H1 (cell line): ENCODE measurements at regions not wholly inside any gene's neighbourhood (a gene's known extent, or its start where the extent isn't known, plus 50 kb on each side); places are given as distances from the start of the nearest gene placed in this dataset.

Experiments used
- CTCF ChIA-PET: fragments of 300-600 bp; sonication (Branson Sonifier 250); formaldehyde crosslinking; loops from one replicate; lab custom pipeline; 2021; ENCODE audit not compliant: partially characterized antibody; lab: Charles Lee
- POLR2A ChIA-PET: fragments of 300-600 bp; sonication (Branson Sonifier 250); formaldehyde crosslinking; loops from one replicate; lab custom pipeline; 2021; ENCODE audit warnings: inconsistent platforms; ENCODE audit not compliant: partially characterized antibody; lab: Charles Lee
- DNase-seq, 2 experiments: peaks; one replicate each; pipeline versions ENCODE4 v3.0.0 to v3.0.0-alpha.2; 2010 to 2022; ENCODE audit warnings: low spot score in 2 of 2, low read depth in 1 of 2, mixed read lengths in 1 of 2
- FAIRE-seq: peaks from 2 replicates; lab custom pipeline; 2011; peaks lifted over from hg19 to GRCh38; lab: Jason Lieb, UNC
- H2AFZ ChIP-seq: 2 replicates; pipeline ENCODE4 v1.8.1; 2012; ENCODE audit warnings: low read length, inconsistent platforms
- H2AK5ac ChIP-seq: 2 replicates; pipeline ENCODE4 v1.6.1; 2013; ENCODE audit warnings: low read depth, low read length
- H2BK120ac ChIP-seq: replicated peaks from 2 replicates; pipeline ENCODE3; 2013; ENCODE audit warnings: low read depth, low read length, inconsistent platforms
- H2BK12ac ChIP-seq: 2 replicates; pipeline ENCODE4 v1.6.1; 2013; ENCODE audit warnings: low read depth, low read length
- H2BK15ac ChIP-seq: 2 replicates; pipeline ENCODE4 v1.6.1; 2013; ENCODE audit warnings: low read length
- H2BK20ac ChIP-seq: 2 replicates; pipeline ENCODE4 v1.6.1; 2013; ENCODE audit warnings: low read length
- H2BK5ac ChIP-seq: 2 replicates; pipeline ENCODE4 v1.6.1; 2013; ENCODE audit warnings: low read depth, low read length
- H3K14ac ChIP-seq: 2 replicates; pipeline ENCODE4 v1.6.1; 2013; ENCODE audit warnings: inconsistent platforms; ENCODE audit not compliant: insufficient read length
- H3K18ac ChIP-seq: 2 replicates; pipeline ENCODE4 v1.6.1; 2013; ENCODE audit warnings: low read length; ENCODE audit errors: extremely low read depth
- H3K23ac ChIP-seq: 2 replicates; pipeline ENCODE4 v1.6.1; 2013; ENCODE audit warnings: inconsistent platforms; ENCODE audit not compliant: insufficient read length
- H3K23me2 ChIP-seq: 2 replicates; pipeline ENCODE4 v1.6.1; 2013; ENCODE audit warnings: low read depth, low read length
- H3K27ac ChIP-seq: 2 replicates; pipeline ENCODE4 v1.6.1; 2011; ENCODE audit warnings: low read depth, low read length, inconsistent platforms
- H3K27me3 ChIP-seq, 4 experiments: replicated peaks in 1 of 4; 1 replicate in 1 of 4; 2 replicates in 3 of 4; pipeline versions ENCODE4 v1.6.1 to v1.8.1; 2011 to 2013; ENCODE audit warnings: low read length in 3 of 4, mild to moderate bottlenecking in 3 of 4, inconsistent platforms in 2 of 4, mixed read lengths in 2 of 4, moderate library complexity in 1 of 4; ENCODE audit not compliant: control insufficient read depth in 3 of 4, insufficient read depth in 3 of 4; ENCODE audit errors: extremely low read depth in 1 of 4
- H3K36me3 ChIP-seq, 4 experiments: 2 replicates each; pipeline versions ENCODE4 v1.6.1 to v1.8.1; 2011 to 2013; ENCODE audit warnings: mild to moderate bottlenecking in 4 of 4, low read length in 3 of 4, moderate library complexity in 2 of 4, control low read depth in 1 of 4, inconsistent platforms in 1 of 4; ENCODE audit not compliant: insufficient read depth in 4 of 4, control insufficient read depth in 2 of 4
- H3K4ac ChIP-seq: replicated peaks from 2 replicates; pipeline ENCODE3; 2013; ENCODE audit warnings: low read length, low read depth, mixed read lengths, inconsistent platforms; ENCODE audit not compliant: insufficient read length
- H3K4me1 ChIP-seq, 4 experiments: replicated peaks in 1 of 4; 1 replicate in 1 of 4; 2 replicates in 3 of 4; pipeline versions ENCODE4 v1.6.1 to v1.8.1; 2011 to 2013; ENCODE audit warnings: low read length in 3 of 4, inconsistent platforms in 2 of 4, mixed read lengths in 1 of 4; ENCODE audit not compliant: insufficient read depth in 4 of 4, control insufficient read depth in 3 of 4
- H3K4me2 ChIP-seq, 2 experiments: 2 replicates each; pipeline versions ENCODE4 v1.6.1 to v1.8.1; 2011 to 2013; ENCODE audit warnings: low read depth in 2 of 2, low read length in 2 of 2, control low read depth in 1 of 2, inconsistent platforms in 1 of 2, mild to moderate bottlenecking in 1 of 2; ENCODE audit not compliant: insufficient read depth in 1 of 2
- H3K4me3 ChIP-seq, 4 experiments: fragments of 200-600, 300-600 bp in 1 of 4; sonication (generic), shearing (Covaris generic), sonication (Bioruptor Twin) in 1 of 4; 2 replicates each; pipeline versions ENCODE4 v1.5.1 to v1.8.1; 2011 to 2016; ENCODE audit warnings: low read length in 4 of 4, low read depth in 3 of 4, control low read depth in 2 of 4, inconsistent platforms in 2 of 4, mild to moderate bottlenecking in 2 of 4, mixed read lengths in 1 of 4, moderate library complexity in 1 of 4; ENCODE audit not compliant: insufficient read depth in 2 of 4; ENCODE audit errors: extremely low read depth in 1 of 4
- H3K56ac ChIP-seq: replicated peaks from 2 replicates; pipeline ENCODE3; 2013; ENCODE audit warnings: low read depth, mild to moderate bottlenecking, mixed read lengths, low read length, inconsistent platforms; ENCODE audit not compliant: insufficient read length
- H3K79me1 ChIP-seq: 2 replicates; pipeline ENCODE4 v1.6.1; 2013; ENCODE audit warnings: low read depth, low read length, control low read depth
- H3K79me2 ChIP-seq, 2 experiments: 2 replicates each; pipeline versions ENCODE4 v1.6.1 to v1.8.1; 2012 to 2013; ENCODE audit warnings: low read length in 2 of 2, mild to moderate bottlenecking in 2 of 2, inconsistent platforms in 1 of 2; ENCODE audit not compliant: insufficient read depth in 2 of 2, control insufficient read depth in 1 of 2
- H3K9ac ChIP-seq, 4 experiments: replicated peaks in 1 of 4; 1 replicate in 1 of 4; 2 replicates in 3 of 4; pipeline versions ENCODE4 v1.6.1 to v1.8.1; 2011 to 2013; ENCODE audit warnings: low read depth in 3 of 4, low read length in 3 of 4, control low read depth in 2 of 4, mild to moderate bottlenecking in 2 of 4, moderate library complexity in 2 of 4, inconsistent platforms in 1 of 4; ENCODE audit errors: extremely low read depth in 1 of 4
- H3K9me3 ChIP-seq, 2 experiments: 2 replicates each; pipeline versions ENCODE4 v1.6.1 to v1.8.1; 2012 to 2013; ENCODE audit warnings: mild to moderate bottlenecking in 2 of 2, moderate library complexity in 2 of 2, control low read depth in 1 of 2, inconsistent platforms in 1 of 2, low read depth in 1 of 2, low read length in 1 of 2, mixed read lengths in 1 of 2; ENCODE audit not compliant: insufficient read depth in 2 of 2
- H4K20me1 ChIP-seq, 2 experiments: replicated peaks in 1 of 2; 2 replicates each; pipeline versions ENCODE3 to v1.8.1; 2011 to 2013; ENCODE audit warnings: inconsistent platforms in 2 of 2, low read length in 2 of 2, mild to moderate bottlenecking in 1 of 2; ENCODE audit not compliant: insufficient read depth in 2 of 2, control insufficient read depth in 1 of 2
- H4K5ac ChIP-seq: 2 replicates; pipeline ENCODE4 v1.6.1; 2013; ENCODE audit warnings: low read length, low read depth, mixed read lengths, inconsistent platforms; ENCODE audit not compliant: insufficient read length
- H4K8ac ChIP-seq: 2 replicates; pipeline ENCODE4 v1.8.0; 2013; ENCODE audit warnings: mild to moderate bottlenecking, moderate library complexity, low read length, inconsistent platforms; ENCODE audit not compliant: insufficient read depth; ENCODE audit errors: extremely low read depth
- H4K91ac ChIP-seq: replicated peaks from 2 replicates; pipeline ENCODE3; 2013; ENCODE audit warnings: low read length, mixed read lengths, inconsistent platforms; ENCODE audit not compliant: insufficient read length
- CHD2 ChIP-seq: IDR thresholded peaks from 2 replicates; pipeline ENCODE4 v1.6.1; 2012; ENCODE audit warnings: low read length, improper control_type of control experiment
- CREB1 ChIP-seq: IDR thresholded peaks from 2 replicates; pipeline ENCODE4 v1.6.1; 2012; ENCODE audit warnings: inconsistent platforms
- CTBP2 ChIP-seq: IDR thresholded peaks from 2 replicates; pipeline ENCODE4 v1.7.0; 2011; ENCODE audit warnings: borderline replicate concordance, mild to moderate bottlenecking, moderate library complexity, mixed read lengths, low read length; ENCODE audit not compliant: insufficient read depth, insufficient read length
- EGR1 ChIP-seq: IDR thresholded peaks from 2 replicates; pipeline ENCODE4 v1.6.1; 2011; ENCODE audit warnings: low read depth, low read length, borderline replicate concordance
- HDAC2 ChIP-seq, 2 experiments: fragments of 300-600 bp in 1 of 2; sonication (generic) in 1 of 2; IDR thresholded peaks; 2 replicates each; pipeline ENCODE4 v1.6.1; 2011 to 2012; ENCODE audit warnings: low read depth in 2 of 2, low read length in 2 of 2, mild to moderate bottlenecking in 2 of 2, moderate library complexity in 2 of 2, borderline replicate concordance in 1 of 2, inconsistent platforms in 1 of 2
- KDM4A ChIP-seq: IDR thresholded peaks from one replicate; pipeline ENCODE4 v1.7.1; 2012; ENCODE audit warnings: low read depth, mild to moderate bottlenecking, moderate library complexity, low read length, inconsistent platforms; ENCODE audit not compliant: severe bottlenecking
- SAP30 ChIP-seq: fragments of 300-600 bp; sonication (generic); IDR thresholded peaks from 2 replicates; pipeline ENCODE4 v1.7.1; 2012; ENCODE audit warnings: low read length, moderate library complexity, mild to moderate bottlenecking, inconsistent platforms; ENCODE audit not compliant: insufficient read depth, insufficient replicate concordance
- TAF7 ChIP-seq: optimal IDR thresholded peaks from 2 replicates; pipeline ENCODE3; 2011; ENCODE audit warnings: low read depth, mild to moderate bottlenecking, inconsistent platforms, low read length, moderate library complexity, borderline replicate concordance
- TCF12 ChIP-seq: IDR thresholded peaks from 2 replicates; pipeline ENCODE4 v1.6.1; 2011; ENCODE audit warnings: low read depth, mild to moderate bottlenecking, low read length
- YY1 ChIP-seq: IDR thresholded peaks from 2 replicates; pipeline ENCODE4 v1.6.1; 2011; ENCODE audit warnings: low read depth, mild to moderate bottlenecking, low read length
- WGBS, 2 experiments: shearing (Covaris generic) in 1 of 2; methylation state at CpG; one replicate each; pipeline versions ENCODE4 v1.1.6 to v1.1.7; 2013 to 2015; ENCODE audit warnings: low lambda C conversion rate in 2 of 2, mixed read lengths in 2 of 2, inconsistent platforms in 1 of 2, low coverage in 1 of 2, missing lambda C conversion rate in 1 of 2; ENCODE audit not compliant: insufficient replicate concordance in 2 of 2, insufficient coverage in 1 of 2, insufficient read length in 1 of 2; ENCODE audit errors: extremely low coverage in 1 of 2, missing lambda C conversion rate in 1 of 2; 5-methylcytosine and 5-hydroxymethylcytosine counted together
- TF ChIP-seq, protein P1 (sequence below): IDR thresholded peaks from 2 replicates; pipeline ENCODE4 v1.6.1; 2012; ENCODE audit warnings: inconsistent platforms
- TF ChIP-seq, protein P2 (sequence below): IDR thresholded peaks from 2 replicates; pipeline ENCODE4 v1.6.1; 2012; ENCODE audit warnings: low read length, inconsistent platforms

DNA sequence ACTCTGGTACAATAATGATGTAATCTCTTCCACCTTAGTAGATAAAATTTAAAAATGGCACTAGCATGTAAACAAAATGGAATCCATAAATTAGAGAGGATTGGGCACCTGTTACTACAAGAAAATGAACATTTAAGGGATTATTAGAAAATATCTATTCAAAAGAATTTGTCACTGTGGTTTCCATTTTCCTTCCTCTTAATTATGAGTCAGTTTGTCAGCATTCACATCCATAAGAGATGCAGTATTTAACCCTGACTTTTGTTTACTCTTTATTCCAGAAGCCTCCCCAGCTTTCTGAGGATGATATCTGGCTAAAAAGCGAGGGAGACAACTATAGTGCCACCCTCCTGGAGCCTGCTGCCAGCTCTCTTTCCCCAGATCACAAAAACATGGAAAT lies 72.1 kb downstream of the C9orf152 start:
- Histone ChIP-seq H3K9me3 (no peaks in the 10 kb centered on the region), H3K23ac (no peak overlapping the region), H2BK120ac (no peak overlapping the region), H4K20me1 (peaks cover 0 to 2% of the 10 kb centered on the region in 2 experiments), H4K8ac (no peak overlapping the region), H3K36me3 (peaks cover 0 to 22% (median 14%) of the 10 kb centered on the region in 4 experiments; a peak in 7 of 8 replicates), H3K4me3 (no peak overlapping the region), H3K23me2 (no peaks in the 10 kb centered on the region), H3K79me1 (no peaks in the 10 kb centered on the region; the same call in none of the 2 replicates), H3K4ac (no peak overlapping the region), H3K14ac (no peak overlapping the region), H4K5ac (no peak overlapping the region), H2BK5ac (no peak overlapping the region), H2BK20ac (no peak overlapping the region), H2AFZ (no peak overlapping the region), H3K79me2 (peaks cover 0 to 47% of the 10 kb centered on the region in 2 experiments; a peak in 2 of 4 replicates), H3K9ac (no peak overlapping the region), H4K91ac (no peak overlapping the region), H3K27ac (no peak overlapping the region), H3K27me3 (no peaks in the 10 kb centered on the region), H3K18ac (no peak overlapping the region), H3K56ac (no peak overlapping the region), H3K4me1 (peaks cover 0 to 16% (median 10%) of the 10 kb centered on the region in 4 experiments), H2BK12ac (no peak overlapping the region), H3K4me2 (no peak overlapping the region), H2AK5ac (no peak overlapping the region), H2BK15ac (no peak overlapping the region)
- DNase-seq (no peak), FAIRE-seq (no peak)
- ChIA-PET POLR2A (no interaction called here), CTCF (interaction anchor here (0.7 to 1.6 kb wide), 5 partner anchors 9 to 362 kb away, joined by 3 to 5 read pairs (median 3); no protein-coding TSS in a partner anchor)
- WGBS, 2 experiments: 100% methylated on average over 1 of the region's 1 CpG; no CpG with 5 or more reads in 1 of the 2 experiments
- TF ChIP-seq SAP30 (no peak), EGR1 (no peak), CHD2 (no peak), HDAC2 (IDR thresholded peaks at IDR 0.05; ENCODE audit: borderline replicate concordance in 1 of 2, low read depth in 2 of 2, low read length in 2 of 2) (no peak), KDM4A (no peak), TCF12 (no peak), CREB1 (no peak), TAF7 (no peak), YY1 (no peak), CTBP2 (no peak)
- TF ChIP-seq, protein P1, sequence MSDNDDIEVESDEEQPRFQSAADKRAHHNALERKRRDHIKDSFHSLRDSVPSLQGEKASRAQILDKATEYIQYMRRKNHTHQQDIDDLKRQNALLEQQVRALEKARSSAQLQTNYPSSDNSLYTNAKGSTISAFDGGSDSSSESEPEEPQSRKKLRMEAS: no peak
- TF ChIP-seq, protein P2, sequence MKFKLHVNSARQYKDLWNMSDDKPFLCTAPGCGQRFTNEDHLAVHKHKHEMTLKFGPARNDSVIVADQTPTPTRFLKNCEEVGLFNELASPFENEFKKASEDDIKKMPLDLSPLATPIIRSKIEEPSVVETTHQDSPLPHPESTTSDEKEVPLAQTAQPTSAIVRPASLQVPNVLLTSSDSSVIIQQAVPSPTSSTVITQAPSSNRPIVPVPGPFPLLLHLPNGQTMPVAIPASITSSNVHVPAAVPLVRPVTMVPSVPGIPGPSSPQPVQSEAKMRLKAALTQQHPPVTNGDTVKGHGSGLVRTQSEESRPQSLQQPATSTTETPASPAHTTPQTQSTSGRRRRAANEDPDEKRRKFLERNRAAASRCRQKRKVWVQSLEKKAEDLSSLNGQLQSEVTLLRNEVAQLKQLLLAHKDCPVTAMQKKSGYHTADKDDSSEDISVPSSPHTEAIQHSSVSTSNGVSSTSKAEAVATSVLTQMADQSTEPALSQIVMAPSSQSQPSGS: no peak
